ENCODE measurements at regions not wholly inside any gene's neighbourhood (a gene's known extent, or its start where the extent isn't known, plus 50 kb on each side); places are given as distances from the start of the nearest gene placed in this dataset.

DNA sequence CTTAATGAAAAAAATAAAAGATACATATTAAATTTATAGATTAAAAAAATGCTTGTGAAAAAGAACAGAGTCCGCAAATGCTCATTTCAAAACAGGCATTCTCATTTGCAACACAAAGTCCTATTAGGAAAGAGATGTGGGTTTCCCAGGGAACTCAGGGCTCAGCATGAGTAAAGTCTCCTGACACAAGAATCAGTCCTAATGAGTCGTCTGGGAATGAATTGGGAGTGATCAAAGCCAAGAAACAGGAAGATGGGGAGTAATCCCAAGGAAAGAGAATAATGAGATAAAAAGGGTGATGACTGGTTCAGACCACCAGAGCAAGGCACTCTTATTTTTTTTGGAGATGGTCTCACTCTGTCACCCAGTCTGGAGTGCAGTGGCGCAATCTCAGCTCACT, 443.7 kb downstream of the NR2F2 start:
- no peaks in the 10 kb centered on the region for H3K36me3 ChIP-seq (replicated peaks in 1 of 2; ENCODE audit: control insufficient read depth in 1 of 2, insufficient read depth in 2 of 2, low read length in 2 of 2)

GRCh38 chr15:96783746-96784145, 453.2 kb downstream of the NR2F2 start:
- in situ Hi-C loops (cut with HindIII; ENCODE audit: extremely low pct_ligation_motif_present, low pct_unique_long_range_greater_than_20kb) (no loop called here), intact Hi-C loops (cut with micrococcal nuclease; ENCODE audit: unreplicated experiment) (no loop called here)
- Histone ChIP-seq H3K4me2 (ENCODE audit: low read depth, low read length) (no peak overlapping the region), H3K4me1 (ENCODE audit: insufficient read depth, low read length) (no peaks in the 10 kb centered on the region), H3K27me3 (ENCODE audit: control insufficient read depth in 1 of 2, insufficient read depth in 2 of 2, low read length in 2 of 2) (no peaks in the 10 kb centered on the region), H4K20me1 (ENCODE audit: insufficient read depth, low read length) (no peaks in the 10 kb centered on the region), H3K4me3 (replicated peaks in 1 of 3; ENCODE audit: insufficient read depth in 1 of 3, low read depth in 2 of 3, low read length in 3 of 3) (no peak overlapping the region), H3K27ac (ENCODE audit: extremely low read length, insufficient read depth, low read length) (no peak overlapping the region), H3K9me3 (ENCODE audit: low read length) (no peaks in the 10 kb centered on the region), H3K79me2 (ENCODE audit: insufficient read depth, low read length) (no peaks in the 10 kb centered on the region), H2AFZ (ENCODE audit: low read length) (no peak overlapping the region), H3K9ac (ENCODE audit: insufficient read depth, low read depth, low read length) (no peak overlapping the region), H3K36me3 (replicated peaks in 1 of 2; ENCODE audit: control insufficient read depth in 1 of 2, insufficient read depth in 2 of 2, low read length in 2 of 2) (no peaks in the 10 kb centered on the region)
- BruUV-seq (replicated peaks) = no TSS peak
- TF ChIP-seq HMGXB4 (CRISPR knock-in tag; IDR thresholded peaks at IDR 0.05; ENCODE audit: borderline replicate concordance in 1 of 2, low read depth in 1 of 2) (no peak), ZBTB3 (CRISPR knock-in tag; IDR thresholded peaks at IDR 0.05; ENCODE audit: borderline replicate concordance, low read depth) (no peak), NCOA1 (CRISPR knock-in tag; IDR thresholded peaks at IDR 0.05) (no peak), TCF12 (IDR thresholded peaks at IDR 0.05) (no peak), TCF12 (CRISPR knock-in tag; IDR thresholded peaks at IDR 0.05) (no peak), NFE2L2 (IDR thresholded peaks at IDR 0.05; ENCODE audit: low read length) (no peak)
- no peak for FAIRE-seq
- ChIA-PET POLR2A (no interaction called here), CTCF (ENCODE audit: low intra/inter-chr PET ratio, low total read pairs) (no interaction called here)
- WGBS (ENCODE audit: low lambda C conversion rate) = 33% methylated on average over 3 of the region's 3 CpGs
- no peak for ATAC-seq
- DNase-seq (ENCODE audit: low spot score) = no peak

More for the DNA sequence above, 443.7 kb downstream of the NR2F2 start:
- in situ Hi-C loops (cut with HindIII; ENCODE audit: extremely low pct_ligation_motif_present, low pct_unique_long_range_greater_than_20kb) = no loop called here
- WGBS (ENCODE audit: low lambda C conversion rate) = 18% methylated on average over 3 of the region's 3 CpGs
- Histone ChIP-seq H3K4me1 (ENCODE audit: insufficient read depth, low read length) (no peaks in the 10 kb centered on the region), H3K27me3 (ENCODE audit: control insufficient read depth in 1 of 2, insufficient read depth in 2 of 2, low read length in 2 of 2) (no peaks in the 10 kb centered on the region; a peak in 1 of 5 replicates), H3K4me3 (replicated peaks in 1 of 3; ENCODE audit: insufficient read depth in 1 of 3, low read depth in 2 of 3, low read length in 3 of 3) (no peak overlapping the region), H3K79me2 (ENCODE audit: insufficient read depth, low read length) (no peaks in the 10 kb centered on the region), H3K9me3 (ENCODE audit: low read length) (no peaks in the 10 kb centered on the region; the same call in 1 of the 2 replicates), H2AFZ (ENCODE audit: low read length) (no peak overlapping the region), H3K4me2 (ENCODE audit: low read depth, low read length) (no peak overlapping the region), H4K20me1 (ENCODE audit: insufficient read depth, low read length) (no peaks in the 10 kb centered on the region), H3K27ac (ENCODE audit: extremely low read length, insufficient read depth, low read length) (no peak overlapping the region), H3K9ac (ENCODE audit: insufficient read depth, low read depth, low read length) (no peak overlapping the region)
- ATAC-seq (no peak), DNase-seq (ENCODE audit: low spot score) (no peak), FAIRE-seq (no peak)
- no TSS peak for BruUV-seq (replicated peaks)
- ChIA-PET CTCF (ENCODE audit: low intra/inter-chr PET ratio, low total read pairs) (no interaction called here), POLR2A (no interaction called here)
- intact Hi-C loops (cut with micrococcal nuclease; ENCODE audit: unreplicated experiment) = no loop called here
- no peak for TF ChIP-seq ZNF564 (CRISPR knock-in tag; IDR thresholded peaks at IDR 0.05)
- TF ChIP-seq ZNF292 (CRISPR knock-in tag; IDR thresholded peaks at IDR 0.05; ENCODE audit: borderline replicate concordance, low read depth) = no peak
- TF ChIP-seq TEF (CRISPR knock-in tag; IDR thresholded peaks at IDR 0.05) = no peak

All from HepG2 (cell line).